ENCODE measurements at regions not wholly inside any gene's neighbourhood (a gene's known extent, or its start where the extent isn't known, plus 50 kb on each side); places are given as distances from the start of the nearest gene placed in this dataset.

DNA sequence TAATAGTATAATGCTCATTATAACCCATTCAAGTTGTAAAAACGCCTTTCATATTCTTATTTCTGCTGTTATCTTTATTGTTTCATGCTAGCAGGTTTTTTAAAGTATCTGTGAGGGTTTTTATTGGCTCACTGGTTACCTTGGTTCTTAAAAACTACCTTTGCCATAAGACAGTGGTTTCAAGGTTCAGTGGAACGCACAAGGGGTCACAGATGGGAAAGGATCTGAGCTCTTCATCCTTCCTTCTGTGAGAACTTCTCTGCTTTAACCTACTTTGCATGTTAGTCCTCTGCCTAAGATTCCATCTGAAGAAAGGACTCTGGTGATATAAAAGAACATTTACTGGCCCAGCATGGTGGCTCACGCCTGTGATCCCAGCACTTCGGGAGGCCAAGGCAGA, 492.6 kb downstream of the CD83 start:
- Histone ChIP-seq H3K36me3 (ENCODE audit: low read length) (no peaks in the 10 kb centered on the region), H3K9me2 (replicated peaks; ENCODE audit: insufficient read depth, low read length) (no peaks in the 10 kb centered on the region), H3K9me3 (ENCODE audit: insufficient read depth, low read length) (no peaks in the 10 kb centered on the region), H3K27me3 (ENCODE audit: low read length) (no peaks in the 10 kb centered on the region), H2AFZ (ENCODE audit: low read depth, low read length, severe bottlenecking) (no peak overlapping the region), H3K4me3 (ENCODE audit: insufficient read depth, low read length, poor library complexity, severe bottlenecking) (no peak overlapping the region), H3K9ac (ENCODE audit: low read length) (no peak overlapping the region), H3K27ac (ENCODE audit: low read depth, low read length) (no peak overlapping the region), H4K20me1 (ENCODE audit: low read depth, low read length) (no peaks in the 10 kb centered on the region), H3K79me2 (ENCODE audit: insufficient read depth, low read length) (no peaks in the 10 kb centered on the region), H3F3A (ENCODE audit: insufficient read depth) (no peaks in the 10 kb centered on the region), H3K4me2 (ENCODE audit: low read depth, low read length, poor library complexity, severe bottlenecking) (no peak overlapping the region)
- TF ChIP-seq EZH2phosphoT487 (conservative IDR thresholded peaks at IDR 0.05; ENCODE audit: low read length) = no peak
- TF ChIP-seq, protein P1, sequence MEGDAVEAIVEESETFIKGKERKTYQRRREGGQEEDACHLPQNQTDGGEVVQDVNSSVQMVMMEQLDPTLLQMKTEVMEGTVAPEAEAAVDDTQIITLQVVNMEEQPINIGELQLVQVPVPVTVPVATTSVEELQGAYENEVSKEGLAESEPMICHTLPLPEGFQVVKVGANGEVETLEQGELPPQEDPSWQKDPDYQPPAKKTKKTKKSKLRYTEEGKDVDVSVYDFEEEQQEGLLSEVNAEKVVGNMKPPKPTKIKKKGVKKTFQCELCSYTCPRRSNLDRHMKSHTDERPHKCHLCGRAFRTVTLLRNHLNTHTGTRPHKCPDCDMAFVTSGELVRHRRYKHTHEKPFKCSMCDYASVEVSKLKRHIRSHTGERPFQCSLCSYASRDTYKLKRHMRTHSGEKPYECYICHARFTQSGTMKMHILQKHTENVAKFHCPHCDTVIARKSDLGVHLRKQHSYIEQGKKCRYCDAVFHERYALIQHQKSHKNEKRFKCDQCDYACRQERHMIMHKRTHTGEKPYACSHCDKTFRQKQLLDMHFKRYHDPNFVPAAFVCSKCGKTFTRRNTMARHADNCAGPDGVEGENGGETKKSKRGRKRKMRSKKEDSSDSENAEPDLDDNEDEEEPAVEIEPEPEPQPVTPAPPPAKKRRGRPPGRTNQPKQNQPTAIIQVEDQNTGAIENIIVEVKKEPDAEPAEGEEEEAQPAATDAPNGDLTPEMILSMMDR (IDR thresholded peaks at IDR 0.05; ENCODE audit: insufficient read depth, low read length, poor library complexity, severe bottlenecking) = no peak

DNA sequence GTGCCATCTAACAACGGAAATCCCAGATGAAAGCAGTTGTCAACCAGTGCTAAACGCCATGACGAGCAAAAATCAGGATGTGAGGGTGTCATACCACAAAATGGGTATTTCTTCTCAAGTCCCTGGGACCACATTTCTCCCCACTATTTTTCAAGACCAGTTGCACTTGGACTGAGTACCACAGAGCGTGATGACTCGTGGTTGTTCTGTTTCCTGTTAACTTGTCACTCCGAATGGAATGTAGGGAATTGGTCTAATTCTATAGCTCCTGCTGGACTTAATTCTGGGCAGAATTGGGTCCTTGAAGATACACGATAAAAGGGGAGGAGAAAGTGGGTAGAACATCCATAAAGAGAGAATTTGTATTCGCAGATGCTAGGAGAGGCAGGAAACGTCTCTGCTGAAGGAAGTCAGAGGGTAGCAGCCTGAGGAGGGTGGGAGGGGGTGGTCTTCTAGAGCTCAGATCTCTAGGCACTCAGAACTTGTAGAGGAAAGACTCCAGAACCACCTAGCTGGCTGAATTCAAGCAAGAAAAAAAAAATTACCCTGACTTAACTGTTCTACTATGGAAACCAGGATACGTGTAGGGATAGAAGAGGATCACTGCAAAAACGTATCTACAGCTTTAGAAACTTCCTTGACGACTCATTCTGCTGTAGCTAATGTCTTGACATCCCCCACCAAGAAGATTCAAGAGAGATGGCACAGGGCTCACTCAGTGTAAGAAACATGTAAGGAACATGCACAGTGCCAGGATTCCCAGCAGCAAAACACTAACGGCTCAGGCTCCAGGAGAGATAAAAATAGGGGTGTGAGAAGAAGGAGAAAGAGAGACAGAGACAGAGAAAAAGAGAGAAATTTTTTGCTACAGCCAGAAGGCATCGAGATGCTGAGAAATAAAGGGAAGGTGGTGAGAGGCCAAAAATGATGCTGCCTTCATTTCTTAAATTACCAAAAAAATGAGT, 494.7 kb downstream of the CD83 start:
- no peak overlapping the region for H3K9ac ChIP-seq (ENCODE audit: low read length)
- H3F3A ChIP-seq (ENCODE audit: insufficient read depth) = no peaks in the 10 kb centered on the region
- H3K79me2 ChIP-seq (ENCODE audit: insufficient read depth, low read length) = no peaks in the 10 kb centered on the region
- H3K27ac ChIP-seq (ENCODE audit: low read depth, low read length) = no peak overlapping the region
- H3K27me3 ChIP-seq (ENCODE audit: low read length) = no peaks in the 10 kb centered on the region
- no peaks in the 10 kb centered on the region for H3K9me3 ChIP-seq (ENCODE audit: insufficient read depth, low read length)
- TF ChIP-seq EZH2phosphoT487 (conservative IDR thresholded peaks at IDR 0.05; ENCODE audit: low read length) = no peak
- TF ChIP-seq, protein P1 (IDR thresholded peaks at IDR 0.05; ENCODE audit: insufficient read depth, low read length, poor library complexity, severe bottlenecking) = no peak
- H3K9me2 ChIP-seq (replicated peaks; ENCODE audit: insufficient read depth, low read length) = no peaks in the 10 kb centered on the region
- no peak overlapping the region for H3K4me3 ChIP-seq (ENCODE audit: insufficient read depth, low read length, poor library complexity, severe bottlenecking)
- no peaks in the 10 kb centered on the region for H4K20me1 ChIP-seq (ENCODE audit: low read depth, low read length)
- H3K36me3 ChIP-seq (ENCODE audit: low read length) = no peaks in the 10 kb centered on the region
- no peak overlapping the region for H2AFZ ChIP-seq (ENCODE audit: low read depth, low read length, severe bottlenecking)
- no peak overlapping the region for H3K4me2 ChIP-seq (ENCODE audit: low read depth, low read length, poor library complexity, severe bottlenecking)

DNA sequence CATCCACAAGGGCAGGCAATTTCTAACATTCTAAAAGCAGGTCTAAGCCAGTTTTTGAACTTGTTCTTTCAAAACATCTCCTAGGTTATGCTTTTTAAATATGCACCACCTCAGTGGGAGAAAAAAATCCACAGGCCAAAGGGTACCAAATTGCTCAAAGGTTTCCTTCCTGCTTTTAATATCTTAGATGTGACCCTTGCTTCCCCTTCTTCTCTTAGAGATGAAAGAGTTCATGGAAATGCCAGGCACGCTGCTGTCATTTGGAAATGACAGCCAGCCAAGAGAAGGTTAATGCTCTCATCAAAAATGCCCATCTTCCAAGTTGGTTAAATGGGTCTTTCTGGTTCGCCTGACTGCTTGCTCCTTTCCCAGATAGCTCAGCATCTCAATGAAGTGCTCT, 497.1 kb downstream of the CD83 start:
- Histone ChIP-seq H3K36me3 (ENCODE audit: low read length) (no peaks in the 10 kb centered on the region), H3K9me2 (replicated peaks; ENCODE audit: insufficient read depth, low read length) (no peaks in the 10 kb centered on the region), H3F3A (ENCODE audit: insufficient read depth) (no peaks in the 10 kb centered on the region), H3K4me3 (ENCODE audit: insufficient read depth, low read length, poor library complexity, severe bottlenecking) (no peak overlapping the region), H3K9ac (ENCODE audit: low read length) (no peak overlapping the region), H4K20me1 (ENCODE audit: low read depth, low read length) (no peaks in the 10 kb centered on the region), H3K27me3 (ENCODE audit: low read length) (no peaks in the 10 kb centered on the region), H3K9me3 (ENCODE audit: insufficient read depth, low read length) (no peaks in the 10 kb centered on the region), H2AFZ (ENCODE audit: low read depth, low read length, severe bottlenecking) (no peak overlapping the region), H3K79me2 (ENCODE audit: insufficient read depth, low read length) (no peaks in the 10 kb centered on the region), H3K27ac (ENCODE audit: low read depth, low read length) (no peak overlapping the region), H3K4me2 (ENCODE audit: low read depth, low read length, poor library complexity, severe bottlenecking) (no peak overlapping the region)
- TF ChIP-seq, protein P1 (IDR thresholded peaks at IDR 0.05; ENCODE audit: insufficient read depth, low read length, poor library complexity, severe bottlenecking) = no peak
- TF ChIP-seq EZH2phosphoT487 (conservative IDR thresholded peaks at IDR 0.05; ENCODE audit: low read length) = no peak
